ENCODE measurements at regions not wholly inside any gene's neighbourhood (a gene's known extent, or its start where the extent isn't known, plus 50 kb on each side); places are given as distances from the start of the nearest gene placed in this dataset.
"Not testable (repeated sequence)": the region's sequence is repeated elsewhere in the genome, so short reads cannot be mapped to it uniquely, and the experiment has no call there.

- DNase-seq, result no peak
- no peaks in the 10 kb centered on the region for H3K27me3 ChIP-seq (replicated peaks in 1 of 7)
- H3K4me1 ChIP-seq, result no peaks in the 10 kb centered on the region
- peaks cover 0 to 13% (median 0%) of the 10 kb centered on the region in 8 donors for H3K9me3 ChIP-seq
- no peaks in the 10 kb centered on the region for H3K36me3 ChIP-seq
- H3K27ac ChIP-seq, result no peak overlapping the region
- intact Hi-C loops (cut with DNase I; ENCODE audit: low total_unique reads), result no loop called here
- H3K4me3 ChIP-seq, result no peak overlapping the region
- 71 to 89% (median 76%) methylated on average over 2 of the region's 2 CpGs; no CpG with 5 or more reads in 2 of the 5 donors for WGBS, 5 donors
- TF ChIP-seq CTCF (IDR thresholded peaks at IDR 0.05 in 8 of 11, conservative IDR thresholded peaks at IDR 0.05 in 3 of 11) (no peak), POLR2AphosphoS5 (IDR thresholded peaks at IDR 0.05) (no peak), POLR2A (IDR thresholded peaks at IDR 0.05) (no peak)
These were observed 1406.0 kb downstream of the CDY2B start for GRCh38 chrY:16474053-16474452.

- no peaks in the 10 kb centered on the region for H3K27me3 ChIP-seq (replicated peaks in 1 of 7)
- TF ChIP-seq POLR2A (IDR thresholded peaks at IDR 0.05) (no peak), POLR2AphosphoS5 (IDR thresholded peaks at IDR 0.05) (no peak), CTCF (IDR thresholded peaks at IDR 0.05 in 8 of 11, conservative IDR thresholded peaks at IDR 0.05 in 3 of 11) (no peak)
- no peaks in the 10 kb centered on the region for H3K4me1 ChIP-seq
- H3K36me3 ChIP-seq, result no peaks in the 10 kb centered on the region
- no peaks in the 10 kb centered on the region for H3K9me3 ChIP-seq
- no peak for DNase-seq
- intact Hi-C loops (cut with DNase I; ENCODE audit: low total_unique reads), result no loop called here
- H3K4me3 ChIP-seq, result no peak overlapping the region
- no peak overlapping the region for H3K27ac ChIP-seq
- WGBS, 5 donors, result 70 to 78% (median 73%) methylated on average over 2 of the region's 2 CpGs; no CpG with 5 or more reads in 2 of the 5 donors
These were observed 1425.2 kb downstream of the CDY2B start for GRCh38 chrY:16454799-16455198.

DNA sequence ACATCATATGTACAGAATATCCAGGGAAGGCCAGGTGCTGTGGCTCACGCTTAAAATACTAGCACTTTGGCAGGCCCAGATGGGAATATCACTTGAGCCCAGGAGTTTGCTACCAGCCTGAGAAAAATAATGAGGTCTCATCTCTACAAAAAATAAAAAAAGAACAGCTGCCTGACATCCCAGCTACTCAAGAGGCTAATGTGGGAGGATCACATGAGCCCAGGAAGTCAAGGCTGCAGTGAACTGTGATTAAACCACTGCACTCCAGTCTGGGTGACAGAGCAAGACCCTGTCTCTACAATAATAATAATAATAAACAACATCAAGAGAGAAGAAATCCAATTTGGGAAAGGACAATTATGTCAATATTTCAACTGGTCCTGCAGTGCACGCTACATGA lies 1433.9 kb downstream of the CDY2B start:
- Histone ChIP-seq H3K27ac (no peak overlapping the region), H3K4me3 (no peak overlapping the region), H3K36me3 (no peaks in the 10 kb centered on the region), H3K9me3 (no peaks in the 10 kb centered on the region), H3K27me3 (replicated peaks in 1 of 7) (no peaks in the 10 kb centered on the region), H3K4me1 (no peaks in the 10 kb centered on the region)
- TF ChIP-seq CTCF (IDR thresholded peaks at IDR 0.05 in 8 of 11, conservative IDR thresholded peaks at IDR 0.05 in 3 of 11) (no peak), POLR2A (IDR thresholded peaks at IDR 0.05) (no peak), POLR2AphosphoS5 (IDR thresholded peaks at IDR 0.05) (no peak)
- intact Hi-C loops (cut with DNase I; ENCODE audit: low total_unique reads), result no loop called here
- no peak for DNase-seq
- WGBS, 5 donors, result 84 to 95% (median 88%) methylated on average over 2 of the region's 2 CpGs; no CpG with 5 or more reads in 2 of the 5 donors

- no CpG with 5 or more reads among the region's 2 CpGs for WGBS, 5 donors
- intact Hi-C loops (cut with DNase I; ENCODE audit: low total_unique reads), result not testable (repeated sequence)
These were observed 1470.7 kb downstream of the CDY2B start for GRCh38 chrY:16409206-16409923.

DNA sequence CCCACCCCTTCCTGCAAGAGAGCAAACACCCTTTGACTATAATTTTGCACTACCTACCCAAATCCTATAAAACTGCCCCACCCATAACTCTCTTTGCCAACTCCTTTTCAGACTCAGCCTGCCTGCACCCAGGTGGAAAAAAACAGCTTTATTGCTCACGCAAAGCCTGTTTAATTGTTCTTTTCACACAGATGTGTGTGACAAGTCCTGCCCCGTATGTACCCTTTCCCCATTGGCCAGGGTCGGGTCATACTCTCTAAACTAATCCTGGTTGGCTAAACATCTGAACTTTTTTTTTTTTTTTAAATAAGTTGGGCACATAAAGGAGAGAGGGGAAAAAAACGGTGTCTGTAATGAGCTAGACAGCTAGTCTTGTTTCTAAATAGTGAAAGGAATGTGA lies 1500.6 kb downstream of the CDY2B start:
- H3K4me3 ChIP-seq; H3K27ac ChIP-seq; H3K36me3 ChIP-seq; DNase-seq; H3K4me1 ChIP-seq; intact Hi-C loops (cut with DNase I; ENCODE audit: low total_unique reads); H3K27me3 ChIP-seq (replicated peaks in 1 of 7); H3K9me3 ChIP-seq: not testable (repeated sequence)
- WGBS, 5 donors, result 70 to 84% methylated on average over 3 of the region's 4 CpGs; no CpG with 5 or more reads in 3 of the 5 donors

More at GRCh38 chrY:16409206-16409923, 1470.7 kb downstream of the CDY2B start:
- not testable (repeated sequence) for DNase-seq; H3K9me3 ChIP-seq; H3K4me3 ChIP-seq; H3K27ac ChIP-seq; H3K27me3 ChIP-seq (replicated peaks in 1 of 7); H3K4me1 ChIP-seq; H3K36me3 ChIP-seq

DNA sequence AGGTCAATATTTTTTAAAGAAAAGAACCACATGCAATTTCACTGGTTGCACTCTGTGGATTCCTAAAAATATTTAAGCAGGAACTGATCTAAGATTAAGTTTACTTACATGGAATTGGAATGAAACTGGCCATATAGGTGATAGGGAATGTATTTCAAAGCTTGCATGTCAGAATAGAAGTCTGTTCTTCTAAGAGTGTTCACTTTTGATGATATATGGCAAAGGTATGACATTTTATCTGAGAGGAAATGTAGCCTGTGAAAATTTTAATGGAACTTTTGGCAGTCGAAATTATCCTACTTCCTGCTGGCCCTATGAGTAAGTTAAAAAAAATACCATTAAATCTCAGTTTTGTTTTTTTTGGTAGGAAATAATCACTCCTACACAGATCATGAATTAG lies 1538.4 kb downstream of the CDY2B start:
- H3K9me3 ChIP-seq; DNase-seq; H3K36me3 ChIP-seq; H3K27me3 ChIP-seq (replicated peaks in 1 of 7); H3K4me3 ChIP-seq; intact Hi-C loops (cut with DNase I; ENCODE audit: low total_unique reads); H3K27ac ChIP-seq; H3K4me1 ChIP-seq: not testable (repeated sequence)
- WGBS, 5 donors, result no CpG with 5 or more reads among the region's 1 CpG

GRCh38 chrY:16330032-16330758 lies 1549.8 kb downstream of the CDY2B start:
- H3K36me3 ChIP-seq; H3K4me1 ChIP-seq; DNase-seq; H3K27ac ChIP-seq; H3K4me3 ChIP-seq; H3K9me3 ChIP-seq; intact Hi-C loops (cut with DNase I; ENCODE audit: low total_unique reads); H3K27me3 ChIP-seq (replicated peaks in 1 of 7): not testable (repeated sequence)
- no CpG with 5 or more reads among the region's 6 CpGs for WGBS, 5 donors
